ENCODE measurements at regions not wholly inside any gene's neighbourhood (a gene's known extent, or its start where the extent isn't known, plus 50 kb on each side); places are given as distances from the start of the nearest gene placed in this dataset.

- TF ChIP-seq MAX (IDR thresholded peaks at IDR 0.05) (no peak), POLR2A (IDR thresholded peaks at IDR 0.05; ENCODE audit: borderline replicate concordance, extremely low read depth, insufficient read depth, insufficient read length) (no peak), YY1 (IDR thresholded peaks at IDR 0.05; ENCODE audit: extremely low read depth, insufficient replicate concordance, low read depth, low read length) (no peak), CTCF (IDR thresholded peaks at IDR 0.05 in 2 of 3, conservative IDR thresholded peaks at IDR 0.05 in 1 of 3; ENCODE audit: borderline replicate concordance in 1 of 3, insufficient read depth in 1 of 3, low read depth in 2 of 3, low read length in 2 of 3) (no peak), EGR1 (IDR thresholded peaks at IDR 0.05; ENCODE audit: low read depth) (no peak), REST (IDR thresholded peaks at IDR 0.05; ENCODE audit: low read depth) (no peak), SP1 (IDR thresholded peaks at IDR 0.05; ENCODE audit: low read depth) (no peak), SIN3A (IDR thresholded peaks at IDR 0.05; ENCODE audit: low read depth) (no peak), JUND (IDR thresholded peaks at IDR 0.05) (no peak), TCF7L2 (IDR thresholded peaks at IDR 0.05; ENCODE audit: borderline replicate concordance, extremely low read depth, insufficient read depth, insufficient read length) (no peak)
Observed at GRCh38 chr10:94150541-94151184, 156.9 kb downstream of the PLCE1 start.
